Esophagus mucosa (tissue), 1 donor: ENCODE measurements at regions not wholly inside any gene's neighbourhood (a gene's known extent, or its start where the extent isn't known, plus 50 kb on each side); places are given as distances from the start of the nearest gene placed in this dataset.

Experiments used
- ATAC-seq: fragments of 200-7000 bp; cut with Tn5 transposase; one replicate; pipeline ENCODE4 v1.9.1; 2020
- donor health status: DM: yes; HTN: yes; CAD: no.

- no peak for ATAC-seq
Observed at GRCh38 chr6:22670605-22671004, 101.2 kb downstream of the HDGFL1 start.

DNA sequence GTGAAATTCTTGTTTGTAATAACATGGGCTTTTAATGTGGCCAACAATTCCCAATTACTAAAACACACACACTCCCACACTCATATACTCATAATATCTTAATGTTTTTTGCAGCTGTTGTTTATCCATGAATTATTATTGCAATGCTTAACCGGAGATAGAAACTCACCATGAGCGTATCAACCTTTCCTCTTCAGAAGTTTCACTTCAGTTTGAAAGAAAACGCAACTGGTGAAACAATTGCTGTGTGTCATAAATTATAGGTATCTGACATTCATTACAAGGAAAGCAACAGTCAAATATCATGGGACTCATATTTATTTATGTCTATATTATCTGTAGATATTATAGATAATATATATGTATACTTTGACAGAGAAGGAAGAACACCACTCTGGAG is 104.1 kb downstream of the HDGFL1 start:
- ATAC-seq, result no peak

GRCh38 chr6:22680950-22681349 is 111.6 kb downstream of the HDGFL1 start:
- ATAC-seq, result no peak

- ATAC-seq, result no peak
Observed at GRCh38 chr6:22681761-22682160, 112.4 kb downstream of the HDGFL1 start.

DNA sequence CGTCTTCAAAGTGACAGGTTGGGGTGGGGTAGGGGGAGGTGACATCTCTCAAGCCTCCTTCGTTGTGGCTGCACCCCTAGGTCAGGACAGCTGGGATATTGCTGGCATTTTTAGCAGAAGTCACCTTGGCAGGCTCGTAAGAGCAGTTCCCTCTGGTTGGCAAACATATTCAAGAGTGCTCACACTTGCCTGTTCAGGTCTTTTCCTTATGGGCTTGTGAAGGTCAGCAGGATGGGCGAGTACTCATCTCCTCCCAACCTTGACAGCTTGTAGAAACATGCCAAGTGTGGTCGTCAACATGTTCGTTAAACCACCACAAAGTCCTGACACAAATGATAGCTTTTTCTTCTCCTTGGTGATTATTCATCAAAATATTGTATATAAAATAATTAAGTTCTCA is 113.6 kb downstream of the HDGFL1 start:
- no peak for ATAC-seq

GRCh38 chr6:22690446-22690845 is 121.1 kb downstream of the HDGFL1 start:
- no peak for ATAC-seq

GRCh38 chr6:22694092-22694724 is 124.8 kb downstream of the HDGFL1 start:
- no peak for ATAC-seq

DNA sequence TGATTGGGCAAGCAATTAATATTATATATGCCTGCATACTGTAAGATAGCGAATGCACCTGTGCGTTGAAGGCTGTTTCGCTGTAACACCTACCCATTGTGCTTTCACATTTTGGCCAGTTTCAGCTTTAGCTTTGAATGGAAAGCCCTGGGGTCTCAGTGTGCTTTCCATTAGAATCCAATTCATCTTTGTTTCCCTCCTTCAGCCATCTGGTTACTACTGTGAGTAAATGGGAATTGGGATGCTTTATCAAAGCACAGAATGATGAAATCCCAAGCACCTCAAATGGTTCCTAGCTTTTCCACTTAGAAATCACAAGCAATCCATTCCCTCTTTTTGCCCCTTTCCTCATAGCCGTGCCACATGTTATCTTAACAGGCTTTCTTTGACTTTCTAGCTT is 127.1 kb downstream of the HDGFL1 start:
- ATAC-seq, result no peak

- no peak for ATAC-seq
Observed at GRCh38 chr6:22697306-22697705, 127.9 kb downstream of the HDGFL1 start.

DNA sequence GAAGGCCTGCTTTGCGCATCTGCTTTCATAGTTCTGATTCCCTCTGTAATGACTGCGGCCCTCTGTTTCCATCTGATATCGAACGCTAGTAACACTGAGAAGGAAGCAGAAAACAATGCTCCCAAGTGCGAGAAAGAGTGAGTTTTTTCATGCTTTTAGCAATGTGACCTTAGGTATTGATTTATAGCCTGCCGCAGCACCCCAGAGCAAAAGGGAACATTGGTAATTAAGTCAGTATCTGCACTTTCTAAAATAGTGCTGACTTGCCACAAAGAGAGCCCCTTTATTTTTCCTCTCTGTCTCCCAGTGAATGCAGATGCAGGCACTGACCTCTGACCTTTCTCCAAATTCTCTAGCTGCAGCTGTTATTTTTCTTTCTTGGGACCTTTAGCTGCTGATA is 129.8 kb downstream of the HDGFL1 start:
- ATAC-seq, result no peak

DNA sequence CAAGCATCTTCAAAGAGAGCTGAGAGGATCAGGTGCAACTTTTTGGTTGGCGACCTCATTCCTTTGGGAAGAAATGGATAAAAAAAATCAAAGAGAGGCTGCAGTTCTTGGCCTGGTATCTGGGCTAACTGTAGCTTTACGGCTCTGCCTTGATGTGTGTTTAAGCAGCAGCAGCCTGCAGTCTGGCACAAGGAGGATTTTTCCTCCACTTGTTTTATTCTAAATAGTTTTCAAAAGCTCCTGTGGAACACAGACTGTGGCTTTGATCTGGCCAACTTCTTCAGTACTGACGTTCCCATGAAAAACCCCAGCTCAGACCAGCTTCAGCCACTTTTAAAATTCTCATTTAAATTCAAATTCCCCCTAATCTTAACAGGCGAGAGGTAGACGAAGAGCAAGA is 137.3 kb downstream of the HDGFL1 start:
- ATAC-seq, result no peak

DNA sequence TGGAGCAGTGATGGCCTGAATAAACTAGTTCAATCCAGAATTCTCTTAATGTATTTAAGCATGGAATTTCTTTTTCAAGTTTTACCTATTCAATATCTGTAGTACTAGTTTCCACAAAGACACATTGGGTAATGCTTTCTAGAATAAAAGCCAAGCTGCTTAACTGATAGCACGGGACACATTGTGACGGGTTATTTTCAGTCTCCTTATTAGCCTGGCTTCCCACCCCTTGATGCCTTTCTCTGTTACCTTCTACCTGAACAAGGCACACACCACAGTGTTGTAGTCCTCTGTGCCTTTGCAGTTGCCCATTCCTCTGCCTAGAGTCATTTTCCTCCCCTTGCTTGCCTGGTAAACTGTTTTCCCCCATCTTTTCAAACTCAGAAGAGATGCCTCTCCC is 139.1 kb downstream of the HDGFL1 start:
- no peak for ATAC-seq

GRCh38 chr6:22709803-22710202 is 140.4 kb downstream of the HDGFL1 start:
- no peak for ATAC-seq

DNA sequence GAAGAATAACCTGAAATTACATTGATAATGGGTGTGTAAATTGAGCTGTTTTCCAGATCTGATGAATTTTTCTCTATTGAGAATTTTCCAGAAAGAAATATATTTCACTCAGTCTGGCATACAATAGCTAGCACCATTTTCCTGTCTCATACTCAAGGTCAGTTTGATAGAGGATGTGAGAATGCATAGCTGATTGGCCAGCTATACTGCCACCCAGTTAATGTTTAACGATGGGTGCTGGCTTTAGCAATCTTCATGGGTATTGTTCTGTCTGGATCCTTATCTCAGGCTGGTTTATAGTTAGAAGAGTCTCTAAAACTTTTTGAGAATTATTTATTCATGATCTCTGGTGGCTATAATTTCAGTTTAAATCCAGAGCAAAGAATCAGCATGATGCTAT is 147.4 kb downstream of the HDGFL1 start:
- no peak for ATAC-seq

DNA sequence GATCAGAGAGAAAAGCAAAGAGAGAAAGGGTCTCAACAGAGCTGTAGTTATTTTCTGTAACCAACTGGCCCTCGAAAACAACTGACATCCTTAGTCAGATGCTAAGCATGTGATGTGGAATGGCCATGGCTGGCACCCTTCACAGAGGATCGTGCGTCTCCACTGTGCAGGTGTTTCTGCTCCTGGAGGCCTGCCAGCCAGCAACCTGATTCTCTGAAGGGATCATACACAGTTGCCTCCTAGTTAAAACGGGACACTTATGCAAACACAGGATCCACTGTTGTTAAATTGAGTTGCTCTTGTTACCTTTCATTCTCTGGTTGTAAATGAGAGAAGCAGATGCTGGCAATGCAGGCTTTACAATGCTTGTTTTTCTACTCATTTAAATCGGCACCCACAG is 148.5 kb downstream of the HDGFL1 start:
- ATAC-seq, result no peak

DNA sequence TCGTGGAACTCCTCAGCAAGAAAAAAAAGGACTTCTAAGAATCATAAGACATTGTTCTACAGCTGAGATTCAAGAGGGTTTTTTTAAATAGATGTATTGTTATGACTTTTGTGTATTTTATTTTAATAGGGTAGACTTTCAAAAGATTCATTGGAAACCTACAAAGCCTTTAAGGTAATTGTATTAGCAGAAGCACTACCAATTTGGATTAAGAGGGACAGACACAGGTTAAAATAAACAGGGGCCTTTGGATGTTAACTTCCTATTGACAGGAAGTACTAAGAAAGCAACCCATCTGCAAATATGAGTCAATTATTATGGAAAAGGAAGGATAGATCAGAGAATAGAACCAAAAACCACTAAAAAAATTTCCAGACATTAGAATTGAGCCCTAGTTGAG is 153.5 kb downstream of the HDGFL1 start:
- ATAC-seq, result no peak

DNA sequence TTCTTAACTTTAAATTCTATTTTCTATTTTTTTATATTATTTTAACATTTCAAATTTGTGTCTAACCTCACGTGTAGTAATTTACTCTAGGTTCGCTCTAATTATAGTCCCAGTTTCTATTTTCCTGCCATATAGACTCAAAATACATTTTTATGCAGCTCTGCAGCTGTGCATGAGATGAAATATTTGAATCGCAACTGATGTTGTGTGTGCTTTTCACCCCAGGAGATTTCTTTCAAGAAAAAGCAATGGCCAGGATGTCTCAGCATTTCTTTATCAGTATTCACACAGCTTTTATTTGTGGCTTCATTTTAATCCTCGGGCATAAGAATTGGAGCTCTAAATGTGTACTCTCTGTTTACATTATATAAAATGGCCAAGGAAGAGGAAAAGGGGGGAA is 157.6 kb downstream of the HDGFL1 start:
- no peak for ATAC-seq

GRCh38 chr6:22727710-22728109 is 158.3 kb downstream of the HDGFL1 start:
- ATAC-seq, result no peak

DNA sequence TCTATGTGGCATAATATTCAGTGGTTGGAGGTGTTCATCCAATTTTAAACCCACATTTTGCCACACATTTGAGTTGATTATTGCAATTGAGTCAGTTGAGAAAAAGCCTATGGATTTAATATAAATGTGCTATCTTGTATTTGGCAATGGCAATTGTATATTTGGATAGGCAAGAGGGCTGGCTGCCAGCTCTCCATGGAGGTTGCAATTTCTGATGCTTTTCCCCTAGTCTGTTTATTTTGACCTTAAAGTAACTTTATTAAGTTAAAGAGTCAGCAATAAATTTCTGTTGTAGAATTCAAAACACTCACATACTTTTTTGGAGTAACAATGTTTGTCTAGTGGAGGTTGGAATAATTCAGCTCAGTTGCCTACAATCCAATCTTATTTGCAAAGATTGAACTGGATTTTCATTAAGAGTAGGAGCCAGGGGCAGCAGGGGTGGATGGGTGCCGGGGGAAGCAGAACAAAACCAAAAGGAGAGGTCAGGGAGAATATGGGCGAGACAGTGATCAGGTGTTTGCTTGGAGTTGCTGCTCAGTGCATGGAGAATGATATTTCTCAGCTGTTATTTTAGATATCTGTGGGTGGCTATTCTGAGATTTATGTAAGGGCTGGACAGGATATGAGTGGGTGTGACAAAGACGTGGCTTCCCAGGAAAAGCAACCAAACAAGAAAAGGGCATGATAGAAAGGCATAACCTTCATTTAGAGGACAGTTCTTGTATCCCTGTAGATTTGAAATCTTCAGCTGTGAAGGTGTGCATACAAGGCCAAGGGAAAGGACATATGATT is 163.0 kb downstream of the HDGFL1 start:
- ATAC-seq, result no peak

GRCh38 chr6:22736740-22737139 is 167.4 kb downstream of the HDGFL1 start:
- ATAC-seq, result no peak

GRCh38 chr6:22737331-22737730 is 168.0 kb downstream of the HDGFL1 start:
- ATAC-seq, result no peak

DNA sequence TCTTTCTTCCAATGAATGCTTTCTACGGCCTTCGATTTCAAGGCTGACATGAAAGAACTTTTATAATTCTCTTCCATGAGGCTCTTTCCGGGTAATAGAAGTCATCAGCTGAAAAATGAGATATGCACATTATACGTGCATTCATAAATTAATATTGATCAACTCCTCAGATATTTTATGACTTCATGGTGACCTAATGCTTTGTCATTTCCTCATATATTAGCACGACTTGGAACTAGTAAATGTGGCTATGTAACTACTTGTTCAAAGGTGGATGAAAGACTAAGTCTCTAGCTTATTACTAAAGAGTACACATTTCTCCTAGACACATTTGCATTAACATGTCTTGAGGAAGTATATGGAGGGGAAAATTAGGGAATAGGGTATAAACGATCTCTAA is 168.8 kb downstream of the HDGFL1 start:
- ATAC-seq, result no peak

DNA sequence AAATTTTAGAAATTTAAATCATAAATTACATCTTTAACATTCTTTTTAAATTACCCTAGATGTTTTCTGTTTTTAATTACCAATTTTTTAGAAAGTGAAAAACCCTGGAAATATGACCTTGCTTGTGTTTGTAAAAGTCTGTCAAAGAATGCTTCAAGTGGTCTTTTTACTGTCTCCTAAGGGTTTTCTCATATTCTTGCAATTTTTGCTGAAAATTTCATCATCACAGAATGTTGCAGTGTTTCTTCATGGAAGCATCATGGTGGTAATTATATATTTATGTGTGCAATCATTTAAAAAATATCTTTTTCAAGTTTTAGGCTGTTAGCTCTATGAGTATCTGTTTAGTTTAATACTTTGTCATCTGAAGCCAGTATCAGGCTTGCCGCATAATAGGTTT is 178.2 kb downstream of the HDGFL1 start:
- ATAC-seq, result no peak

- ATAC-seq, result no peak
Observed at GRCh38 chr6:22748681-22749080, 179.3 kb downstream of the HDGFL1 start.

DNA sequence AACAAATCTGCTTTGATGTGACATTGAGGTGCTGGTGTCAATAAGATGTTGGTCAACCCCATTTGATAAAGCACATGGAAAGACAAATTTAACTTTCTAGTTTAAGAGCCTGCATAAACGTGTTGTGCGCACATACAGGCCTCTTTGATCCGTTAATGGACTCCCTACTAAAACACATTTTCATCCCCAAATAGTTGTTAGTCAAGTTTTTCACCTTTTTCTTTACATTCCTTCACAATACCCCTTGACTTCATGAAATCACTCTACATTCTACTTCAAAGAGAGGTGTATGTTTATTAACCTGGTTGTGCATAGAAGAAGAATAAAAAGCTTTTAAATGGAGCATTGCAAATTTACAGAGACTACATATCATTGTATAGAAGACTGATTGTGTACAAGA is 180.3 kb downstream of the HDGFL1 start:
- ATAC-seq, result no peak
